T-helper 2 cell (primary cell): ENCODE measurements at regions not wholly inside any gene's neighbourhood (a gene's known extent, or its start where the extent isn't known, plus 50 kb on each side); places are given as distances from the start of the nearest gene placed in this dataset.
"Not testable (repeated sequence)": the region's sequence is repeated elsewhere in the genome, so short reads cannot be mapped to it uniquely, and the experiment has no call there.

Source experiments
- DNase-seq, 5 experiments: peaks; one replicate each; pipeline versions ENCODE4 v3.0.0 to v3.0.0-alpha.2; 2012 to 2022

DNA sequence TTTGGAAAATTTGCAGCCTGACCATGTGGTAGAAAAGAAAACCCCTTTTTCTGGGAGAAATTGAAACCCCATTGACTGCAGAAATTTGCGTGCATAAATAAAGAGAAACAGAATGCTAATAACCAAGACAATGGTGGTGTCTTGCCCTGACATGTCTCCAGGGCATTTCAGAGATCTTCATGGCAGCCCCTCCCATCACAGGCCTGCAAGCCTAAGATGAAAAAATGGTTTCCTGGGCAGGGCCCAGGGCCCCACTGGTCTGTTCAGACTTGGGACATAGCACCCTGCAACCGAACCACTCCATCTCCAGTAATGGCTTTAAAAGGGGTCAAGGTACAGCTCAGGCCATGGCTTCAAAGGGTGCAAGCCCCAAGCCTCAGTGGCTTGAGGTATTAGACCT is 71.6 kb upstream of the SGIP1 start:
- DNase-seq = no peak

DNA sequence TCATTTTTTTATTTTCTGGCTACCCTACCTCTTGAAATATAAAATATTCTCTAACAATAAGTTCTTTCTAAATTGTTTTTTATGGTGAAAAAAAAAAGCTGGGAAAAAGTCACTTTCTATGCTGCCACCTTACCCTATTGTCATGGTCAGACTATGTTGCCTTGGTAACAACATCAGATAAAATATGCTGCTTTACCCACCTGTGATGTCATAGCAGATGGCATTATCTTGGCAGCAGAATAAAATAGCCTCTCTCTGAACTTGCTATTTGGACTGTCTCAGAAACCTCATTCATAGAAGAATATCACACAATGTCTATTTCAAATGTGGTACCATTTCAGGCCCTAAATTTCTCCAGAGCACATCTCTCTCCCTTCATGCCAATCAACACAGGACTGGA is 69.6 kb upstream of the SGIP1 start:
- no peak for DNase-seq

DNA sequence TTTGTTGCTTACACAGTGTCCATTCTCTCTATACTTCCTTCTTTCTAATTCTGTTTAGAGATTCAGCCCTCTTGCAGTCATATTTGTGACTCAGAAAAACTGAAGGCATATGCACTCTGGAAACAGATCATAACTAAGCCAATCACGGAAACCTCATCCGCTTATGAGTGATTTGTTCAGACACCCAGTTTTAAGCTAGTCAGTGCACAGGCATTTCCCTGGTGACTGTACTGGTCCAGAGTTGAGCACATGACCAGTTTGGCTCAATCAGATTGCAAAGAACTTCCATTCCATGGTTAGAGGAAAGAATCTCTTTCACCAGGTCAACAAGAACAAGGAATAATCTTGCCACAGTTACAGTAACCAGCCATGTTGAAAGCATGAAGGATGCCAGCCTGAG is 69.2 kb upstream of the SGIP1 start:
- no peak for DNase-seq

DNA sequence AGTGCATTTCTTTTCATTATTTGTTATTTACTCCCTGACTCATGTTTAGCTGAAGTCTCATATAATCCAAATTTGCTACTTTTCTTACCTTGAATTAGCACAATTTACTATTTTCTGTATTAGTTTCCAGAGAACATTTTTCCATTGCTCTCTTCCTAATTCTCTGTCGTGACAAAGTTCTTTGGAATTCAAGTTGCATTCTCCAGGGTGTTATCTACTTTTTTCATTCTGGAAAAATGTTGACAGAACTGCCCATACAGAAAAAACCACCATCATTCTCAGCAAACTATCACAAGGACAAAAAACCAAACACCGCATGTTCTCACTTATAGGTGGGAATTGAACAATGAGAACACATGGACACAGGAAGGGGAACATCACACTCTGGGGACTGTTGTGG is 67.3 kb upstream of the SGIP1 start:
- DNase-seq = not testable (repeated sequence)

DNA sequence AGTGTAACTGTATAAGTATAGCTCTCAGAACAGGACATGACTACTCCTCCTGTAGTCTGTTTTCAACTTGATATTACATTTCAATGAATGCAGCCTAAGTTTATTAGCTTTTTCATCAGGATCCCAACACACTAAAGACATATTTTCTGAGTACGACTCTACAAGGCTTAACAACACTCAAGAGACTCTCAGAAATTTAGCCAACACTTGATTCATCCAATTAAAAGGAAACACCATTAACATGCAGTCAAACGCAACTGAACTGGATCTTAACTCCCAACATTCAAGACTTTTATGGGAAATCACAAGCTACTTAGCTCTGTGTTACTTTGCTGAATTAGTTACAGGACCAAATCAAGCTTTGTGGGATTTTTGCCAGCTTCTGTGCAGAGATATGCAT is 65.2 kb upstream of the SGIP1 start:
- no peak for DNase-seq

DNA sequence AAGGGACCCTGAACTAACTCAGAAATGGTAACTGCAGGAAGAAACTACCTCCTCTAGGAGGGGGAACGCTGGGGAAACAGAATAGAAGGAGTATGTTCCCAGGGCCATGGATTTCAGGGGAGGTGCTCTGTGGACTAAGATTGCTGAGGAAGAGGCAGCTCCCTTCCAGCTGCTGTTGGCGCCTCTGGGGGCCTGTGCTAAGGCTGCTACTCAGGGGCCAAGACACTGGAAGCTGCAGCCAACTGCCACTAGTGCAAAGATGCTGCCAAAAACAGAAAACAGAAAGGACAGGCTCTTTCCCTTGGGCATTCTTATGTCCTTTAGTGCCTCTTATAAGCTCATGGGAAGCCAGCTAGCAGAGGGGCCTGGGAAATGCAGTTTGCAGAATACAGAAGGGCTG is 58.0 kb upstream of the SGIP1 start:
- no peak for DNase-seq

DNA sequence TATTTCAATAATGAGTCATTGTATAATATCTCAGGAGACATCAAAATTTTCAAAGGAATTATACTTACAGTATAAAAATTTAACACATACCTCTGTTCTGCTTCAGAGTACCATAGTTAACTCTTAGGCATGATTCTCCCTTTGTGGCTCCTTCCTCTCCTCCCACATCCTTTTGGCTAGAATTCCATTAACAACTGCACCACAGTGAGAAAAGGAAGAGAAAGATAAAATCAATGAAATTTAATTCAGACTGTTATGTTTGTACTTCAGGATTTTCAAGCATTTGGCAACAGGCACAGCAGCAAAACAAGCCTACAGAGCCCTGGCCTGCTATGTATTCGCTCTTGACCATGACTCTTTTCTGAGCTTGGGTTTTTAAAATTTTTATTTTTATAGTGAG is 57.2 kb upstream of the SGIP1 start:
- DNase-seq = no peak

DNA sequence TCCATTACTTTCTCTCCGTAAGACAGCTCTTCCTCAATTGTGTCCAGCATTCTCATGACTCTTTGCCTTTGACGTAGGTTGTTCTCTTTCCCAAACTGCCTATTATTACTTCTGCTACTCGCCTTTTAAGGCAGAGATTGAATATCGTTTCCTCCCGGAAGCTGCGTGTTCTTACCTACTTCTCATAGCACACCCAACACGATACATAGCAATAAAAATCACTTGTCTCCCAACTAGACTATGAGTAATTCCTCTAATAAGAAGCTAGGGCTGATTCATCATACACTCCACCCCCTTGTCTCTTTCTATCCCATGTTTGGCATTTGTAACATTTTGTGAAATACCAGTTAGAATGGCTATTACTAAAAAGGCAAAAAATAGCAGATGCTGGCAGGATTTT is 55.8 kb upstream of the SGIP1 start:
- no peak for DNase-seq

DNA sequence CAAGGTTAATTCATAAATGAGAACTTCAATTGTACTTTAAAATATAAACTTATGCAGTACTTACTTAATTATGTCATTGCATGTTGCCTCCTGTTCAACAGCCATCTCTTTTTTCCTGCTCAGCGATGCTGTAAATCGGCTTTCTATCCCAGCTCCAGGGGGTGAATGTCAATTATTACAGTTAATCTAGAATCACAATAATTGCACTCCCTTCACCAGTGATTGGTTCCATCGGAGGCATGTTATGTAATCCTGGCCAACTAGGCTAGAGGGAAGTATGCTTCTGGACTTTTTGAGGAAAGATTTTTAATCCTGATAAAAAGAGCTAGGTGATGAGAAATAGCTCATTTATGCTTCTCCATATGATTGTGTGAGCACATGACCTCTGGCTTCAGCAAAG is 53.8 kb upstream of the SGIP1 start:
- no peak for DNase-seq

DNA sequence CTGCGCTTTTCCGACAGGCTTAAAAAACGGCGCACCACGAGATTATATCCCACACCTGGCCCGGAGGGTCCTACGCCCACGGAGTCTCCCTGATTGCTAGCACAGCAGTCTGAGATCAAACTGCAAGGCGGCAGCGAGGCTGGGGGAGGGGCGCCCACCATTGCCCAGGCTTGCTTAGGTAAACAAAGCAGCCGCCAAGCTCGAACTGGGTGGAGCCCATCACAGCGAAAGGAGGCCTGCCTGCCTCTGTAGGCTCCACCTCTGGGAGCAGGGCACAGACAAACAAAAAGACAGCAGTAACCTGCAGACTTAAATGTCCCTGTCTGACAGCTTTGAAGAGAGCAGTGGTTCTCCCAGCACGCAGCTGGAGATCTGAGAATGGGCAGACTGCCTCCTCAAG is 52.7 kb upstream of the SGIP1 start:
- not testable (repeated sequence) for DNase-seq
